ENCODE measurements at regions not wholly inside any gene's neighbourhood (a gene's known extent, or its start where the extent isn't known, plus 50 kb on each side); places are given as distances from the start of the nearest gene placed in this dataset.

DNA sequence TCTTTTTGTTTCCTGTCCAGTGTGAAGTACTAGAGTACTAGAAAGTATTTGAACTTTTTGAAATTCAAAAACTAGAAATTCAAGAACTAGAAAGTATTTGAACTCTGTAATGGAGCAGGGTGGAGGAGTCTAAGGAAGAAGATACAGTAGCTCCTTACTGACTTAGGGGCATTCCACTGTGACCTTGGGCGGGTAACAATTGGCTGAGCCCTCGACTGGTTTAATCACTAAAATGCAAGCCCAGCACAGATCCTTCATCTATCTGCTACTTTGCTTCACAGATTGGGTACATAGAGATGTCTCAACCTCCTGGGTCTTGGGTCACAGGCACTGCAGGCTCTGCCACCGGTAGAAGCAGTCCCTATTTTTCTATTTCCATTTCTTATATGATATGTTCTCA is 462.1 kb upstream of the AGTR1 start:
- Histone ChIP-seq H3K36me3 (ENCODE audit: insufficient read depth, low read length) (no peaks in the 10 kb centered on the region), H3K27me3 (ENCODE audit: control insufficient read depth in 1 of 2, insufficient read depth in 2 of 2, low read length in 2 of 2) (no peaks in the 10 kb centered on the region), H3K4me1 (ENCODE audit: insufficient read depth, low read length) (no peaks in the 10 kb centered on the region), H3K27ac (ENCODE audit: low read depth in 1 of 2, low read length in 2 of 2) (no peak overlapping the region), H3K9me3 (ENCODE audit: control insufficient read depth in 1 of 2, insufficient read depth in 1 of 2, low read length in 2 of 2) (no peaks in the 10 kb centered on the region), H3K4me3 (ENCODE audit: low read length) (no peak overlapping the region)
- ChIA-PET CTCF (no interaction called here), POLR2A (no interaction called here)
- TF ChIP-seq, protein P1, sequence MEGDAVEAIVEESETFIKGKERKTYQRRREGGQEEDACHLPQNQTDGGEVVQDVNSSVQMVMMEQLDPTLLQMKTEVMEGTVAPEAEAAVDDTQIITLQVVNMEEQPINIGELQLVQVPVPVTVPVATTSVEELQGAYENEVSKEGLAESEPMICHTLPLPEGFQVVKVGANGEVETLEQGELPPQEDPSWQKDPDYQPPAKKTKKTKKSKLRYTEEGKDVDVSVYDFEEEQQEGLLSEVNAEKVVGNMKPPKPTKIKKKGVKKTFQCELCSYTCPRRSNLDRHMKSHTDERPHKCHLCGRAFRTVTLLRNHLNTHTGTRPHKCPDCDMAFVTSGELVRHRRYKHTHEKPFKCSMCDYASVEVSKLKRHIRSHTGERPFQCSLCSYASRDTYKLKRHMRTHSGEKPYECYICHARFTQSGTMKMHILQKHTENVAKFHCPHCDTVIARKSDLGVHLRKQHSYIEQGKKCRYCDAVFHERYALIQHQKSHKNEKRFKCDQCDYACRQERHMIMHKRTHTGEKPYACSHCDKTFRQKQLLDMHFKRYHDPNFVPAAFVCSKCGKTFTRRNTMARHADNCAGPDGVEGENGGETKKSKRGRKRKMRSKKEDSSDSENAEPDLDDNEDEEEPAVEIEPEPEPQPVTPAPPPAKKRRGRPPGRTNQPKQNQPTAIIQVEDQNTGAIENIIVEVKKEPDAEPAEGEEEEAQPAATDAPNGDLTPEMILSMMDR (IDR thresholded peaks at IDR 0.05): no peak
- no peak for ATAC-seq (ENCODE audit: poor library complexity)
- Mint-ChIP-seq H3K4me1 (ENCODE audit: low read depth) (no peaks in the 10 kb centered on the region), H3K27ac (no peak overlapping the region), H3K36me3 (ENCODE audit: low read depth) (no peaks in the 10 kb centered on the region), H3K4me3 (no peak overlapping the region), H3K9me3 (peaks cover 4% of the 10 kb centered on the region), H3K27me3 (no peaks in the 10 kb centered on the region)
- intact Hi-C loops (cut with DNase I, micrococcal nuclease): no loop called here
- no peak for DNase-seq

DNA sequence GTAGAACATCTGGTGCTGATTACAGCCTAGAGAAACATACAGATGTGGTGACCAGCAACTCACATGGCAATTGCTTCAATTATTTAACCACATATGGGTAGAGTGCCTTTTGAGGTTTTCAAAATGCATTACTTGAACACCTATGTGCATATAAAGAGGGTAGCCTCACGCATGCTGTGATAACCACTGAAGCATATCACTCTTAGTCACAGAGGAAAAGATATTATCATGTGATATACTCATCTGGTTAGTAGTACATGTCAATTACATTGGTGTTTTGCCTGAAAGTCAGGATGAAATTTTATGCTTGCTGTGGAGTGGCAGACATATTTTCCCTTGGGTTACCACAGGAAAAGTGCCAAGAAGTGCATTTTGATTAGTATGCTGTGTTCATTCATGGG is 459.3 kb upstream of the AGTR1 start:
- CTCF ChIA-PET: no interaction called here
- Histone ChIP-seq H3K27ac (ENCODE audit: low read depth in 1 of 2, low read length in 2 of 2) (no peak overlapping the region), H3K4me1 (ENCODE audit: insufficient read depth, low read length) (no peaks in the 10 kb centered on the region), H3K9me3 (ENCODE audit: control insufficient read depth in 1 of 2, insufficient read depth in 1 of 2, low read length in 2 of 2) (no peaks in the 10 kb centered on the region), H3K27me3 (ENCODE audit: control insufficient read depth in 1 of 2, insufficient read depth in 2 of 2, low read length in 2 of 2) (no peaks in the 10 kb centered on the region), H3K36me3 (ENCODE audit: insufficient read depth, low read length) (no peaks in the 10 kb centered on the region), H3K4me3 (ENCODE audit: low read length) (no peak overlapping the region)
- Mint-ChIP-seq H3K27me3 (no peaks in the 10 kb centered on the region), H3K36me3 (ENCODE audit: low read depth) (no peaks in the 10 kb centered on the region), H3K4me1 (ENCODE audit: low read depth) (no peaks in the 10 kb centered on the region), H3K27ac (no peak overlapping the region), H3K9me3 (no peaks in the 10 kb centered on the region), H3K4me3 (no peak overlapping the region)
- POLR2A ChIA-PET: no interaction called here
- ATAC-seq (ENCODE audit: poor library complexity) (no peak), DNase-seq (no peak)
- TF ChIP-seq, protein P1 (IDR thresholded peaks at IDR 0.05): no peak
- intact Hi-C loops (cut with DNase I, micrococcal nuclease): no loop called here

DNA sequence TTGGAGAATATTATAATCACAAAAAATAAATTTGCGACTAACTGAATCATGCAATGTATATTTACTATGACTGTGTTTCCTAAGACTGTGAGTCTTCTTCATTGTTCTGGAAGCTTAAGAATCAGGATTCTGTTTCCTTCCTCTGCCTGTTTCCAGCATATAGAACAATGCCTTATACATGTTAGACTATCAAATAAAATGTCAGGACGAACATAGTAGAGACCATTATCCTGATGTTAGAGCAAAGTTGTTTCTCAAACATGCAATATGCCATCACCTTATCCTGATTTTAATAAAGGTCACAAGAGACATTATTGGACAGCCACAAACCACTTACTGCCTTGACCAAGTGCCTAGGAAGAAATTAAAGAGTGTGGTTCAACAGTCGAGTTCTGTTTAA is 457.4 kb upstream of the AGTR1 start:
- H3K4me1 Mint-ChIP-seq (ENCODE audit: low read depth): no peaks in the 10 kb centered on the region
- H3K36me3 ChIP-seq (ENCODE audit: insufficient read depth, low read length): no peaks in the 10 kb centered on the region
- H3K4me3 ChIP-seq (ENCODE audit: low read length): no peak overlapping the region
- H3K9me3 ChIP-seq (ENCODE audit: control insufficient read depth in 1 of 2, insufficient read depth in 1 of 2, low read length in 2 of 2): no peaks in the 10 kb centered on the region
- ChIA-PET CTCF (no interaction called here), POLR2A (no interaction called here)
- H3K36me3 Mint-ChIP-seq (ENCODE audit: low read depth): no peaks in the 10 kb centered on the region
- no peak overlapping the region for H3K4me3 Mint-ChIP-seq
- H3K4me1 ChIP-seq (ENCODE audit: insufficient read depth, low read length): no peaks in the 10 kb centered on the region
- intact Hi-C loops (cut with DNase I, micrococcal nuclease): no loop called here
- no peaks in the 10 kb centered on the region for H3K27me3 Mint-ChIP-seq
- DNase-seq (no peak), ATAC-seq (ENCODE audit: poor library complexity) (no peak)
- no peaks in the 10 kb centered on the region for H3K9me3 Mint-ChIP-seq
- TF ChIP-seq, protein P1 (IDR thresholded peaks at IDR 0.05): no peak
- H3K27me3 ChIP-seq (ENCODE audit: control insufficient read depth in 1 of 2, insufficient read depth in 2 of 2, low read length in 2 of 2): no peaks in the 10 kb centered on the region
- H3K27ac Mint-ChIP-seq: no peak overlapping the region
- no peak overlapping the region for H3K27ac ChIP-seq (ENCODE audit: low read depth in 1 of 2, low read length in 2 of 2)

Data from CD4-positive, alpha-beta T cell (primary cell).